ENCODE measurements at regions not wholly inside any gene's neighbourhood (a gene's known extent, or its start where the extent isn't known, plus 50 kb on each side); places are given as distances from the start of the nearest gene placed in this dataset.

- no peak for DNase-seq (ENCODE audit: low read depth in 4 of 4, low spot score in 2 of 4)
Observed at GRCh38 chr9:89803403-89803802, 198.6 kb downstream of the GADD45G start.

- no peak for DNase-seq (ENCODE audit: low read depth in 4 of 4, low spot score in 2 of 4)
Observed at GRCh38 chr9:89804766-89805531, 200.1 kb downstream of the GADD45G start.

GRCh38 chr9:89805571-89806292 is 200.9 kb downstream of the GADD45G start:
- DNase-seq (ENCODE audit: low read depth in 4 of 4, low spot score in 2 of 4): no peak

GRCh38 chr9:89806371-89807100 is 201.7 kb downstream of the GADD45G start:
- no peak for DNase-seq (ENCODE audit: low read depth in 4 of 4, low spot score in 2 of 4)

GRCh38 chr9:89807101-89807395 is 202.2 kb downstream of the GADD45G start:
- DNase-seq (ENCODE audit: low read depth in 4 of 4, low spot score in 2 of 4): no peak

- no peak for DNase-seq (ENCODE audit: low read depth in 4 of 4, low spot score in 2 of 4)
Observed at GRCh38 chr9:89807682-89808075, 202.9 kb downstream of the GADD45G start.

- DNase-seq (ENCODE audit: low read depth in 4 of 4, low spot score in 2 of 4): peak in 3 of 4 donors; percentile 66 to 74 (median 69)
Observed at GRCh38 chr9:89808076-89808755, 203.4 kb downstream of the GADD45G start.

- DNase-seq (ENCODE audit: low read depth in 4 of 4, low spot score in 2 of 4): no peak
Observed at GRCh38 chr9:89808756-89809181, 204.0 kb downstream of the GADD45G start.

- no peak for DNase-seq (ENCODE audit: low read depth in 4 of 4, low spot score in 2 of 4)
Observed at GRCh38 chr9:89810431-89810830, 205.6 kb downstream of the GADD45G start.

GRCh38 chr9:89811356-89811755 is 206.5 kb downstream of the GADD45G start:
- DNase-seq (ENCODE audit: low read depth in 4 of 4, low spot score in 2 of 4): no peak

- no peak for DNase-seq (ENCODE audit: low read depth in 4 of 4, low spot score in 2 of 4)
Observed at GRCh38 chr9:89811886-89812450, 207.2 kb downstream of the GADD45G start.

- DNase-seq (ENCODE audit: low read depth in 4 of 4, low spot score in 2 of 4): no peak
Observed at GRCh38 chr9:89812556-89813181, 207.9 kb downstream of the GADD45G start.

- no peak for DNase-seq (ENCODE audit: low read depth in 4 of 4, low spot score in 2 of 4)
Observed at GRCh38 chr9:89813482-89813881, 208.7 kb downstream of the GADD45G start.

- DNase-seq (ENCODE audit: low read depth in 4 of 4, low spot score in 2 of 4): no peak
Observed at GRCh38 chr9:89814340-89815040, 209.7 kb downstream of the GADD45G start.

GRCh38 chr9:89815061-89815902 is 210.5 kb downstream of the GADD45G start:
- no peak for DNase-seq (ENCODE audit: low read depth in 4 of 4, low spot score in 2 of 4)

- DNase-seq (ENCODE audit: low read depth in 4 of 4, low spot score in 2 of 4): no peak
Observed at GRCh38 chr9:89815903-89816573, 211.2 kb downstream of the GADD45G start.

- DNase-seq (ENCODE audit: low read depth in 4 of 4, low spot score in 2 of 4): no peak
Observed at GRCh38 chr9:89817151-89817950, 212.5 kb downstream of the GADD45G start.
